Stimulated activated CD4-positive, alpha-beta T cell treated with anti-CD3 and anti-CD28 coated beads, Interleukin-4, amount 100 ng/mL, for 1 hour (primary cell): ENCODE measurements at regions not wholly inside any gene's neighbourhood (a gene's known extent, or its start where the extent isn't known, plus 50 kb on each side); places are given as distances from the start of the nearest gene placed in this dataset.

Experiments used
- DNase-seq: peaks from one replicate; pipeline ENCODE4 v3.0.0-alpha.2; 2020

DNA sequence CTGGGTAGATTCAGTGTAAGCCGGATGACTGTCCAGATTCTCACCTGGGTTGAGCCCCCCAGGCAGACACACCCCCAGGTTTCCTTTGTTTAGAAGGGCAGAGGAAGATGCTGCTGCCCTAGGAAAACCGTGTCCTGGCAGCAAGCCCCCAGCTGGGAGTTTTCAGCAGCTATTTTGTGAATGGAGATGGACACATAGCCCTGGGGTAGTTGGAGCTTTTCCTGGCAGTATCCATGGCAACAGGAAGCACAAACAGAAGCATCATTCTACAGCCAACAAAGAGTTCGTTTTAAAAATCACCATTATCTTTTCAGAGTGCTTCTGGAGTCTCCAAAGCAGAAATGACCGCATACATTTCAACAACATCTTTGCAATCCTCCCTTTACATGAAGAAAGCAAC, 245.5 kb downstream of the BRD1 start:
- no peak for DNase-seq

GRCh38 chr22:49580024-49580423, 247.6 kb downstream of the BRD1 start:
- DNase-seq: no peak

DNA sequence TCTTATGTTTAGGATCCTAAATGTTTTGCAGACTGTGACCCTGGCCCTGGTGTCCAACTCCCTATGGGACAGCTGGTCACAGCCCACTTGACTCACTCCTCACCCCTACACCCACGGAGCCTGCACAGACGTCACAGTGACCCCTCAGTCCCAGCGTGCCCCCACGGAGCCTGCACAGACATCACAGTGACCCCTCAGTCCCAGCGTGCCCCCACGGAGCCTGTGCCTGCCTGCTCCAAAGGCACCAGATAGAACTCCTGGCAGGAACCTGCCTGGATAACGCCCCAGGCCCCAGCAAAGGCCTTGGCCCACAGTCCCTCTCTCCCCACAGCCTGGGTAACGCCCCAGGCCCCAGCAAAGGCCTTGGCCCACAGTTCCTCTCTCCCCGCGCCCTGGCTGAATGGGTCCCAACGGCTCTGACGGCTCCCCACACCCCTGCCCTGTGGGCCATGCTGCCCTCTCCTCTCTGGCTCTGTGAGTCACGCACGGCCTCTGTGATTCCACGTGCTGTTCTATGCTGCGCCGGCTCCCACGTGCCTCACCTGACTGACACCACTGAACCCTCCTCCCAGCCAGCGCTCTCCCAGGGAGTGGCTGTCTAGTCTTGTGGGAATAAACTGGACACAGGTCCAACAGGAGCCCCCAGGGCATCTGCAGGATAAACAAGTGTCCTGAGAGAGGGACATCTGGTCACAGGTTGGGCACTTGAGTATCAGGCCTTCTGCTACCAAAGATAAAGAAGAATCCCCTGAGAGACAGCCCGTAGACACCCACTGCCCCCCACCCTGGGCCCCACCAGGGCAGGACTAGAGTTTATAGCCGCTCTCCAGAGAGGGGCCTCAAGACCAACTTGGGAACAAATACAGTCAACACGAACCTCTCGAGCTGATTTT, 250.3 kb downstream of the BRD1 start:
- DNase-seq: no peak

- no peak for DNase-seq
Measured at GRCh38 chr22:49576241-49577141, 251.2 kb downstream of the BRD1 start.

DNA sequence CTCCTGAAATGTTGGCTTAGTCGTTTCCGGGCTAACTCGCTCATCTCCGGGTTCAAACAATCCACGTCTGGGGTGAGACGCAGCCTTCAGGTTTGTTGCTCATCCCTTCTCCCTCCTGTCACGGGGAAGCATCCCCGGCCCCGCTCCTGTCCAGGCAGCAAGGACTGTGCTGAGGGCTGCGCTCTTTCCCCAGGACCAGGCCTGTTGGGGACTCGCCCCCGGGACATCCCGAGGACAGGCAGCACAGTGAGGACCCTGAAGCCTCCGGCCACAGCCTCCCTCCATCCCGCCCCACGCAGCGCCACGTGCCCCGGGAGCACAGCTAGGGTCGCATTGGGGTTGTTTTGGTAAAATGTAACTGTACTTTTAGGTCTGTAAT, 252.0 kb downstream of the BRD1 start:
- DNase-seq: no peak

GRCh38 chr22:49574881-49575702, 252.6 kb downstream of the BRD1 start:
- no peak for DNase-seq

- no peak for DNase-seq
Measured at GRCh38 chr22:49574205-49574880, 253.3 kb downstream of the BRD1 start.

- no peak for DNase-seq
Measured at GRCh38 chr22:49573109-49573765, 254.4 kb downstream of the BRD1 start.

- no peak for DNase-seq
Measured at GRCh38 chr22:49571326-49571725, 256.3 kb downstream of the BRD1 start.

- no peak for DNase-seq
Measured at GRCh38 chr22:49570032-49570848, 257.4 kb downstream of the BRD1 start.

DNA sequence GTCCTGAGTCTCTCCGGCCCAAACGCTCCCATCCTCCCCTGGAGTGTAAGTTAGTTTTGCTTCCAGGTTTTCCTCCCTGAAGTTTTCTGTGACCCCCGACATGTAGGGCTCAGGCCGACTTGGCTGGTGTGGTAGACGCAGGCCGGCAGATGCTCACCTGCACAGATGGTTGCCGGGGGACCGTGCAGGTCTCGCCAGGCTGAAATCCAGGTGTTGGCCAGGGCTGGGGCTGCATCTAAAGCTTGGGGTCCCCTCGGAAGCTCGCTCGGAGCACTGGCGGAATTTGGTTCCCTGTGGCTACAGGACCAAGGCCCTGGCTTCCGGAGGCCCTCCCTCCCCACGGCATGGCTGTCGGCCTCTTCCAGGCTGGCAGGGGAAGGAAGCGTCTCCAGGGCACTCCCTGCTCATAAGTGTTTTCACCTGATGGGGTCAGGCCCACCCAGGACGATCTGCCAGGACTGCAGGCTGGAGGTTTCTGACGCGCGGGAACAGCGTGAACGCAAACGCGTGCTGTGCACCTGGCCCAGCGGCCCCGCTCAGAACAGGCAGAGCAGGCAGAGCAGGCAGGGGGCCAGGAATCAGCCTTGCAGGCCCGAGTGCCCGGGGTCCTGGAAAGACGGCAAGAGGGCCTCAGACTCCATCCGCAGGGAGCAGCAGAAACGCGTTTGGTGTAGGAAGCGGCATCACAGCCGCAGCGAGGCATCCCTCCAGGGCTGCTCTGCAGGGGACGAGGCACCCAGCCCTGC, 258.2 kb downstream of the BRD1 start:
- no peak for DNase-seq

DNA sequence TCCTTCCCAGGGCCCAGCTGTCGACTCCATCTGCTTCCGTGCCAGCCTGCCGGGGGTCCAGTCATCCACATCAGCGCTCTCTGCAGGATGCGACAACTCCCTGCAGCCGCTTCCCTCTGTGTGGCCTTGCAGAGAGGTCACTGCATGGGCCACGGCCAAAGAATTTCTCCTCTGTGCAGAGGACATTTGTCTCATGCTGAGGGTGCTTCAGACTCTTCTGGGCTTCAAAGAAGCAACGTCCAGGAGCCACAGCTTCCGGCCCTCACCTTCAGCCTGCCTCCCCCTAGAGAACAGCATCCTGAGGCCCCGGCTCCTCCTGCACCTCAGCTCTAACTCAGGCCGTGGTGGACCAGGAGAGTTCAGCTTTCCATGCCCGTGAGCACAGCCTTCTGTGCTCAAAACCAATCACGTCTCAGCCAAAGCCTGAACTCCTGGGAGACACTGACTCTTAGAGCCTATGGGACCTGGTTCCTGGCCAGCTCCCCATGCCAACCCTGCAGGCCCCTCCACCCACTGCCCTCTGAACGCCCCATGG, 258.9 kb downstream of the BRD1 start:
- no peak for DNase-seq

DNA sequence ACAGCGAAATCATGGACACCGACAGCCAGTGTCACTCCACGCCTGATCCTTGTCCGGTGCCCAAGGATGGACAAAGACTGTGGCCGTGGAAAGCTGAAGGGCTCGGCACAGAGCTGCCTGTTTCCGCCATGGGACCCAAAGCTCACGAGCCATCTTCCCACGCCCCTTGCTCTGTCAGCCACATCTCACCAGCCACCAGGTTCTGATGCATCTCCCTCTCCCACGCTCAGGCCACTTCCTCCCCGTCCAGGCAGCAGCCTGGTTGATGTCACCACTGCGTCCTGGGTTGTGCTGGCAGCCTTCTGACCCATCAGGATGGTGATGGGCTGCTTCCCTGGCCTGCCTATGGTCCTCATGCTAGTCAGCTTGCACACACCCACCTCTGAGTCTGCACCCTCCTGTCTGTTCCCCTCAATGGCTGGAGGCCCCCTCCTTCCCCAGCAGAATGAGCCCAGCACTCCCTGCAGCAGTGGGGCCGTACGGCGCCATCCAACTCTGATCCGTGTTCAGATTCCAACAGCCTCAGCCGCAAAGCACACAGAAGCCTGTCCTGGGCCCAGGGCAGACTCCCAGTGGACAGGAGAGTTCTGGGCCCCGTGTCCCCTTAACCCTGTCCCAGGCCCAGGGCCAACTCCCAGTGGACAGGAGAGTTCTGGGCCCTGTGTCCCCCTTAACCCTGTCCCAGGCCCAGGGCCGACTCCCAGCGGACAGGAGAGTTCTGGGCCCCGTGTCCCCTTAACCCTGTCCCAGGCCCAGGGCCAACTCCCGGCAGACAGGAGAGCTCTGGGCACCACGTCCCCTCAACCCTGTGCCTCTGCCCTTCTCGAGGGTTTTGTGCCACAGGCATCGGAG, 259.5 kb downstream of the BRD1 start:
- DNase-seq: no peak

GRCh38 chr22:49566693-49567092, 261.0 kb downstream of the BRD1 start:
- no peak for DNase-seq

DNA sequence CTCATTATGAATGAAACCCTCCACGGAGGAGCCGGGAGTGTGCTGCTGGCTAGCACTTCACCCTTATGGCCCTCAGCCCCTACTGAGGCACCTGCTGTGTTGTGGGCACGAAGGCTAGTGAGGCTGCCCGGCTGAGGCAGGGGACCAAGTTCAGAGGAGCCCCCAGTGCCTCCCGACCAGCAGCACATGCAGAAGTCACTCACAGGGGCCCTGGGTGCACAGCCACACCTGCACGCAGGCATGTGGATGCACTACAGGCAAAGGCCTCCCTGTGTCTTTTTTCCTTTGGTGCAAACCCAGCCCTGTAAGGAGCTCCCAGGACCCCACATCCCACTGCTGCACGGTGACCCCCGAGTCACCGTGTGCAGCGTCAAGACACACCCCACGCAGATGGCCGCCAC, 261.5 kb downstream of the BRD1 start:
- DNase-seq: no peak

- no peak for DNase-seq
Measured at GRCh38 chr22:49565516-49565855, 262.2 kb downstream of the BRD1 start.

DNA sequence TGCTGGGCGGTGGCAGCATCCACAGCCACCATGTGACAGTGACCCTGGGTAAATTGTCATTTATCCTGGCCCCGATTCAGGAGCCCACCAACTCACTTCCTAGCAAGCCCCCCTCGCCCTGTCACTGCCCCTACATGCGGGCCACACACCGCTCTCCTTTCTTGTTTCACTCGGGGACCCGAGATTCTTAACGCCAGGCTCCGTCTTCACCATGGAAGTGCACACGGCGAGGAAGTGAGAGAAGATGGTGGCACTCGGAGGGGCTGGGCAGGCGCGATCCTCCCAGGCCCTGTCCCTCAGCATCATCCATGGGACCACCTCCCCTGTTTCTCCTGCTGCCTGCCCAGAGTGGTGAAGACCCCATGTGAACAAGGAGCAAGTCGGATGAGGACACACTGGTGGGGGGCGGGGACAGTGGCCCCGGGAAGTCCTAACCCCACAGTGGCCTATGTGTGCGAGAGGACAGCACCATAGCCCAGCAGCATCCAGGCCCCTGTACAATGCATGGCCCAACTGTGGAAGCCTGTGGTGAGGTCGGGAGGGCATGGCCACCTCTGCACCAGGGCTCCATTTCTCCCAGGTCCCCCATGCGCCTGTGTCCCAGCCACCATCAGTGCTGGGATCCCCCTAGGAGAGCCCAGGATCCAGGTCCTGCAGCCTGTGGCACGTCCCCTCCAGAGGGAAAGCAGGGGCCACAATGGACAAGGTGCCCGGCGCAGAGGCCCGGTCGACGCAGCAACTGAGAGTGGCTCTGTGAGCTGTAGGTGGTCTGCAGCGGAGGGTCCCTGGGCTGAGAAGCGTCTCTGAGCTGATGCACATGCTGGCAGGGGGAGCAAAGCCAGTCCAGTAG, 262.8 kb downstream of the BRD1 start:
- DNase-seq: no peak

- DNase-seq: no peak
Measured at GRCh38 chr22:49564054-49564453, 263.6 kb downstream of the BRD1 start.
